Ishikawa (cell line): ENCODE measurements at regions not wholly inside any gene's neighbourhood (a gene's known extent, or its start where the extent isn't known, plus 50 kb on each side); places are given as distances from the start of the nearest gene placed in this dataset.

ENCODE experiments used
- CEBPB ChIP-seq: IDR thresholded peaks from 2 replicates; pipeline ENCODE4 v1.6.1; 2012
- CREB1 ChIP-seq: IDR thresholded peaks from 2 replicates; pipeline ENCODE4 v1.6.1; 2012; ENCODE audit warnings: low read depth
- EGR1 ChIP-seq: IDR thresholded peaks from 2 replicates; pipeline ENCODE4 v1.6.1; 2012
- EP300 ChIP-seq: IDR thresholded peaks from 2 replicates; pipeline ENCODE4 v1.6.1; 2012; ENCODE audit warnings: borderline replicate concordance
- FOXM1 ChIP-seq: IDR thresholded peaks from 2 replicates; pipeline ENCODE4 v1.6.1; 2012; ENCODE audit warnings: low read depth, borderline replicate concordance
- MAX ChIP-seq: IDR thresholded peaks from 2 replicates; pipeline ENCODE4 v1.6.1; 2012
- NFIC ChIP-seq: IDR thresholded peaks from 2 replicates; pipeline ENCODE4 v1.6.1; 2012
- RAD21 ChIP-seq: IDR thresholded peaks from 2 replicates; pipeline ENCODE4 v1.6.1; 2012; ENCODE audit warnings: low read depth
- REST ChIP-seq: IDR thresholded peaks from 2 replicates; pipeline ENCODE4 v1.6.1; 2012; ENCODE audit warnings: low read depth, mild to moderate bottlenecking
- TAF1 ChIP-seq: IDR thresholded peaks from 2 replicates; pipeline ENCODE4 v1.6.1; 2012; ENCODE audit warnings: low read depth, mild to moderate bottlenecking
- TCF12 ChIP-seq: IDR thresholded peaks from 2 replicates; pipeline ENCODE4 v1.6.1; 2012; ENCODE audit warnings: low read depth
- TEAD4 ChIP-seq: IDR thresholded peaks from 2 replicates; pipeline ENCODE4 v1.6.1; 2012
- USF1 ChIP-seq: IDR thresholded peaks from 2 replicates; pipeline ENCODE4 v1.6.1; 2012
- YY1 ChIP-seq: IDR thresholded peaks from 2 replicates; pipeline ENCODE4 v1.6.1; 2012; ENCODE audit warnings: low read depth
- ZBTB7A ChIP-seq: IDR thresholded peaks from 2 replicates; pipeline ENCODE4 v1.6.1; 2012; ENCODE audit warnings: low read depth

- no peak for TF ChIP-seq TEAD4
- TF ChIP-seq EGR1 = no peak
- no peak for TF ChIP-seq NFIC
- TF ChIP-seq FOXM1 = no peak
- TF ChIP-seq YY1 = no peak
- TF ChIP-seq CEBPB = no peak
Observed at GRCh38 chr20:60078351-60079250, 120.4 kb downstream of the CDH26 start.

GRCh38 chr20:60080401-60080800 lies 122.2 kb downstream of the CDH26 start:
- TF ChIP-seq TCF12 = no peak
- TF ChIP-seq FOXM1 = no peak
- TF ChIP-seq NFIC = no peak
- no peak for TF ChIP-seq CEBPB
- no peak for TF ChIP-seq TEAD4
- no peak for TF ChIP-seq TAF1
- TF ChIP-seq USF1 = no peak
- TF ChIP-seq MAX = no peak
- no peak for TF ChIP-seq EGR1
- TF ChIP-seq REST = no peak
- TF ChIP-seq CREB1 = no peak
- TF ChIP-seq EP300 = no peak
- TF ChIP-seq YY1 = no peak
- no peak for TF ChIP-seq RAD21

GRCh38 chr20:60085551-60086132 lies 127.4 kb downstream of the CDH26 start:
- no peak for TF ChIP-seq TCF12
- TF ChIP-seq ZBTB7A = no peak

- TF ChIP-seq NFIC = no peak
- no peak for TF ChIP-seq FOXM1
Observed at GRCh38 chr20:60086821-60087562, 128.8 kb downstream of the CDH26 start.

- TF ChIP-seq TCF12 = no peak
- TF ChIP-seq CEBPB = no peak
- no peak for TF ChIP-seq TEAD4
- no peak for TF ChIP-seq USF1
- TF ChIP-seq REST = no peak
- no peak for TF ChIP-seq EGR1
- TF ChIP-seq TAF1 = no peak
- no peak for TF ChIP-seq MAX
- no peak for TF ChIP-seq FOXM1
- no peak for TF ChIP-seq CREB1
- no peak for TF ChIP-seq EP300
Observed at GRCh38 chr20:60087563-60088105, 129.4 kb downstream of the CDH26 start.

- TF ChIP-seq RAD21 (no peak), TCF12 (no peak), ZBTB7A (no peak), CREB1 (no peak), USF1 (no peak), EP300 (no peak), MAX (no peak), FOXM1 (no peak), NFIC (no peak), REST (no peak), EGR1 (no peak), CEBPB (no peak), TAF1 (no peak), TEAD4 (no peak), YY1 (no peak)
Observed at GRCh38 chr20:60088236-60088635, 130.0 kb downstream of the CDH26 start.
